PC-3 (cell line): ENCODE measurements at regions not wholly inside any gene's neighbourhood (a gene's known extent, or its start where the extent isn't known, plus 50 kb on each side); places are given as distances from the start of the nearest gene placed in this dataset.

Experiments used
- ATAC-seq: fragments of 200-7000 bp; cut with Tn5 transposase; 2 replicates; pipeline ENCODE4 v1.9.1; 2020; ENCODE audit warnings: mild to moderate bottlenecking, moderate library complexity
- BruUV-seq: library from RNA; stranded (reverse); fragments of 400-500 nt; replicated peaks from 2 replicates; lab custom pipeline; 2021; lab: Mats Ljungman, UMichigan
- CTCF ChIA-PET: fragments of 300-600 bp; sonication (Branson Sonifier 250); formaldehyde crosslinking; loops from one replicate; lab custom pipeline; 2022; ENCODE audit warnings: antibody characterized with exemption; lab: Charles Lee
- POLR2A ChIA-PET: fragments of 300-600 bp; sonication (Branson Sonifier 250); formaldehyde crosslinking; loops from one replicate; lab custom pipeline; 2022; ENCODE audit warnings: antibody characterized with exemption; ENCODE audit not compliant: unreplicated experiment; lab: Charles Lee
- DNase-seq: peaks from one replicate; pipeline ENCODE4 v3.0.0-alpha.2; 2015
- H2AFZ ChIP-seq: fragments of 300-600 bp; sonication (generic); 2 replicates; pipeline ENCODE4 v1.6.0; 2016; ENCODE audit warnings: antibody characterized with exemption, low read length
- H3F3A ChIP-seq: fragments of 300-600 bp; sonication (generic); one replicate; pipeline ENCODE4 v1.6.0; 2017; ENCODE audit warnings: antibody characterized with exemption, low read length, control low read depth, mild to moderate bottlenecking; ENCODE audit not compliant: unreplicated experiment
- H3K27ac ChIP-seq: fragments of 300-600 bp; sonication (generic); 2 replicates; pipeline ENCODE4 v1.5.1; 2016; ENCODE audit warnings: mild to moderate bottlenecking, low read length
- H3K27me3 ChIP-seq: fragments of 300-600 bp; sonication (generic); 2 replicates; pipeline ENCODE4 v1.6.1; 2016; ENCODE audit warnings: low read length, mixed read lengths
- H3K36me3 ChIP-seq: fragments of 300-600 bp; sonication (generic); 2 replicates; pipeline ENCODE4 v1.6.1; 2016; ENCODE audit warnings: low read depth, mixed run types, low read length, mixed read lengths
- H3K4me1 ChIP-seq: fragments of 300-600 bp; sonication (generic); 2 replicates; pipeline ENCODE4 v1.5.1; 2016; ENCODE audit warnings: low read length; ENCODE audit not compliant: insufficient read depth
- H3K4me2 ChIP-seq: fragments of 300-600 bp; sonication (generic); 2 replicates; pipeline ENCODE4 v1.6.0; 2016; ENCODE audit warnings: low read length
- H3K4me3 ChIP-seq: fragments of 300-600 bp; sonication (generic); 2 replicates; pipeline ENCODE4 v1.5.1; 2016; ENCODE audit warnings: mild to moderate bottlenecking, low read length, mixed read lengths
- H3K79me2 ChIP-seq: fragments of 300-600 bp; sonication (generic); 2 replicates; pipeline ENCODE4 v1.6.1; 2017; ENCODE audit warnings: low read length, mixed read lengths
- H3K9ac ChIP-seq: fragments of 300-600 bp; sonication (generic); 2 replicates; pipeline ENCODE4 v1.6.0; 2016; ENCODE audit warnings: mild to moderate bottlenecking, low read length
- H3K9me2 ChIP-seq: fragments of 300-600 bp; sonication (generic); replicated peaks from 2 replicates; pipeline ENCODE4 v1.6.1; 2016; ENCODE audit warnings: mixed run types, low read length, mixed read lengths
- H3K9me3 ChIP-seq: fragments of 300-600 bp; sonication (generic); 2 replicates; pipeline ENCODE4 v1.6.1; 2016; ENCODE audit warnings: low read length, mixed read lengths
- H4K20me1 ChIP-seq: fragments of 300-600 bp; sonication (generic); 2 replicates; pipeline ENCODE4 v1.6.1; 2016; ENCODE audit warnings: low read length, mixed read lengths
- EZH2 ChIP-seq: fragments of 300-600 bp; sonication (generic); IDR thresholded peaks from one replicate; pipeline ENCODE4 v1.6.1; 2017; ENCODE audit warnings: antibody characterized with exemption, mild to moderate bottlenecking, low read length; ENCODE audit not compliant: unreplicated experiment
- EZH2phosphoT487 ChIP-seq: fragments of 300-600 bp; sonication (generic); IDR thresholded peaks from 2 replicates; pipeline ENCODE4 v1.6.1; 2018; ENCODE audit warnings: mild to moderate bottlenecking, antibody characterized with exemption, low read length, borderline replicate concordance
- intact Hi-C: fragments of 100-400 bp; cut with micrococcal nuclease; formaldehyde crosslinking; loops from 2 replicates; pipeline ENCODE4 v1.9.0; 2023
- TF ChIP-seq, protein P1 (sequence below): fragments of 300-600 bp; sonication (generic); conservative IDR thresholded peaks from 2 replicates; pipeline ENCODE4 v1.5.1; 2017; ENCODE audit warnings: antibody characterized with exemption, low read depth, mild to moderate bottlenecking, low read length

DNA sequence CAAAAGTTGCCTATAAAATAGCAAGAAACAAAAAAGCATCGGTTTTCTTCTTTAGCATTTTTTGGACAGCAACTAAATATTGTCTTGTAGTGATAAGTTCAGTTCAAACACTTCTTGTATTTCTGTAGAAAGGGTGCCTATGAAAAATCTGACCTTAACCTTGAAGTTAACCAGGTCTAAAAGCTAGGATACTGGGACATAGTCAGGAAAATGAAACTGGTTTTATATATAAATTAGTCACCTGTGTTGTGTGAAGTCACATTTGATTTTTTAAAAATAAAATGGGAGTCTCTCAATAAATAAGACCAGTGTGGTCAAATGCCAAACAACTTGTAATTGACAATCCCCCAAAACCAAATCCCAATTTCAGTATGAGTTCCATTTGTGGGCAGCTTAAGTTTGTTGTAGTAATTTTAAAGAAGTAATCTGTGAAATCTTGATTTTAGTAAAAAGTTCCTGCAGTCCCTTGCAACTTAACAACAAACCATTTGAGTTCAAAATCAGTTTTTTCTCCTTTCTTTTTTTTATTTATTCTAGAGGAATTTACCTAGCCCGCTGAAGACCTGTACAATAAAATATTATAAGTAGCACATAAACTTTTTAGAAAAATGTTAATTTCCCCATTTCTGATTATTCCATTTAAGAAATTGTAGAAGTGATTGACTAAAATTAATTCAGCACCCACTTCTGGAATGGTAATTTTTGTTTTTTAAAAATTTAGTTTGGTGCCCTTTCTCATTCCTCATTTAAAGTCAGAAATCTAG, 84.5 kb upstream of the PPARA start:
- H3K36me3 ChIP-seq = no peaks in the 10 kb centered on the region
- ChIA-PET POLR2A (no interaction called here), CTCF (no interaction called here)
- no peaks in the 10 kb centered on the region for H3K9me2 ChIP-seq
- no peaks in the 10 kb centered on the region for H3K27me3 ChIP-seq
- intact Hi-C loops = no loop called here
- no peaks in the 10 kb centered on the region for H3F3A ChIP-seq
- no TSS peak for BruUV-seq
- no peak for ATAC-seq
- H3K79me2 ChIP-seq = peaks cover 97% of the 10 kb centered on the region
- peaks cover 60% of the 10 kb centered on the region for H3K4me1 ChIP-seq
- no peak overlapping the region for H2AFZ ChIP-seq
- no peaks in the 10 kb centered on the region for H4K20me1 ChIP-seq
- no peaks in the 10 kb centered on the region for H3K9me3 ChIP-seq
- H3K4me3 ChIP-seq = peak overlapping the region; percentile 66
- peak overlapping the region; percentile 100 for H3K9ac ChIP-seq
- H3K27ac ChIP-seq = peak overlapping the region; percentile 99
- peak; percentile 32 for DNase-seq
- H3K4me2 ChIP-seq = peak overlapping the region; percentile 100
- TF ChIP-seq, protein P1, sequence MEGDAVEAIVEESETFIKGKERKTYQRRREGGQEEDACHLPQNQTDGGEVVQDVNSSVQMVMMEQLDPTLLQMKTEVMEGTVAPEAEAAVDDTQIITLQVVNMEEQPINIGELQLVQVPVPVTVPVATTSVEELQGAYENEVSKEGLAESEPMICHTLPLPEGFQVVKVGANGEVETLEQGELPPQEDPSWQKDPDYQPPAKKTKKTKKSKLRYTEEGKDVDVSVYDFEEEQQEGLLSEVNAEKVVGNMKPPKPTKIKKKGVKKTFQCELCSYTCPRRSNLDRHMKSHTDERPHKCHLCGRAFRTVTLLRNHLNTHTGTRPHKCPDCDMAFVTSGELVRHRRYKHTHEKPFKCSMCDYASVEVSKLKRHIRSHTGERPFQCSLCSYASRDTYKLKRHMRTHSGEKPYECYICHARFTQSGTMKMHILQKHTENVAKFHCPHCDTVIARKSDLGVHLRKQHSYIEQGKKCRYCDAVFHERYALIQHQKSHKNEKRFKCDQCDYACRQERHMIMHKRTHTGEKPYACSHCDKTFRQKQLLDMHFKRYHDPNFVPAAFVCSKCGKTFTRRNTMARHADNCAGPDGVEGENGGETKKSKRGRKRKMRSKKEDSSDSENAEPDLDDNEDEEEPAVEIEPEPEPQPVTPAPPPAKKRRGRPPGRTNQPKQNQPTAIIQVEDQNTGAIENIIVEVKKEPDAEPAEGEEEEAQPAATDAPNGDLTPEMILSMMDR = no peak
- TF ChIP-seq EZH2phosphoT487 = no peak
- no peak for TF ChIP-seq EZH2

DNA sequence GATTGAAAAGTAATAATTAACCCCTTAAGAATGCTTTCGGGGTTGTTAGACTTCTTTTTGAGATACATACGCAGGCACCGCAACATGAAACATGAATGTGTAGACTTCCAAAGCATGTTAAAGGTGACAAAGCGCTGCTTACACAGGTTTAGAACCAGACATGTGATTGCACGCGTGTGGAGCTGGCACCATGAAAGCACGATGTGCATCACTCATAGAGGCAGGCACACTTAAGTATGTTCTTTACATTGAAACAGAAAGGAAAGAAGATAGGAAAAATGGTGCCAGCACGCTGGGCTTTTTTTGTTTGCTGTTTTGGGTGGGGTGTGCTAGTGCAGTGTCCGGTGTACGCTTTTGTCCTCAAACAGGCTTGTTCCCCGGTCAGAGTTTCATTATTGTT, 83.6 kb upstream of the PPARA start:
- DNase-seq (peak; percentile 62), ATAC-seq (no peak)
- H3K27me3 ChIP-seq = no peaks in the 10 kb centered on the region
- peak overlapping the region; percentile 100 for H3K4me2 ChIP-seq
- H3K9me3 ChIP-seq = no peaks in the 10 kb centered on the region
- H3K4me1 ChIP-seq = peaks cover 60% of the 10 kb centered on the region
- H2AFZ ChIP-seq = peak overlapping the region; percentile 33; the same call in 1 of the 2 replicates
- peak overlapping the region; percentile 66 for H3K4me3 ChIP-seq
- BruUV-seq = no TSS peak
- peak overlapping the region; percentile 100 for H3K9ac ChIP-seq
- no peak for TF ChIP-seq EZH2
- TF ChIP-seq, protein P1 = no peak
- TF ChIP-seq EZH2phosphoT487 = no peak
- intact Hi-C loops = loop anchor here (1.0 kb wide), 1 partner anchor 8 kb away; no protein-coding TSS in a partner anchor
- no peaks in the 10 kb centered on the region for H3K36me3 ChIP-seq
- H3K27ac ChIP-seq = peak overlapping the region; percentile 99
- CTCF ChIA-PET = interaction anchor here (0.7 kb wide), 1 partner anchor 8 kb away, joined by 4 read pairs; no protein-coding TSS in a partner anchor
- H3K79me2 ChIP-seq = peaks cover 91% of the 10 kb centered on the region
- no peaks in the 10 kb centered on the region for H4K20me1 ChIP-seq
- POLR2A ChIA-PET = interaction anchor here (0.6 kb wide), 1 partner anchor 821 kb away, joined by 3 read pairs; no protein-coding TSS in a partner anchor
- no peaks in the 10 kb centered on the region for H3F3A ChIP-seq
- no peaks in the 10 kb centered on the region for H3K9me2 ChIP-seq
